Ishikawa (cell line): ENCODE measurements at regions not wholly inside any gene's neighbourhood (a gene's known extent, or its start where the extent isn't known, plus 50 kb on each side); places are given as distances from the start of the nearest gene placed in this dataset.

Experiments used
- CREB1 ChIP-seq: IDR thresholded peaks from 2 replicates; pipeline ENCODE4 v1.6.1; 2012; ENCODE audit warnings: low read depth
- EGR1 ChIP-seq: IDR thresholded peaks from 2 replicates; pipeline ENCODE4 v1.6.1; 2012
- RAD21 ChIP-seq: IDR thresholded peaks from 2 replicates; pipeline ENCODE4 v1.6.1; 2012; ENCODE audit warnings: low read depth
- REST ChIP-seq: IDR thresholded peaks from 2 replicates; pipeline ENCODE4 v1.6.1; 2012; ENCODE audit warnings: low read depth, mild to moderate bottlenecking
- TAF1 ChIP-seq: IDR thresholded peaks from 2 replicates; pipeline ENCODE4 v1.6.1; 2012; ENCODE audit warnings: low read depth, mild to moderate bottlenecking
- YY1 ChIP-seq: IDR thresholded peaks from 2 replicates; pipeline ENCODE4 v1.6.1; 2012; ENCODE audit warnings: low read depth
- ZBTB7A ChIP-seq: IDR thresholded peaks from 2 replicates; pipeline ENCODE4 v1.6.1; 2012; ENCODE audit warnings: low read depth
- TF ChIP-seq, protein P1 (sequence below): IDR thresholded peaks from 2 replicates; pipeline ENCODE4 v1.6.1; 2012
- TF ChIP-seq, protein P2 (sequence below): IDR thresholded peaks from 2 replicates; pipeline ENCODE4 v1.6.1; 2012

GRCh38 chr4:167424341-167425256 is 190.3 kb upstream of the SPOCK3 start:
- TF ChIP-seq REST (no peak), TAF1 (no peak), CREB1 (no peak), ZBTB7A (no peak), EGR1 (no peak), RAD21 (no peak), YY1 (no peak)
- TF ChIP-seq, protein P1, sequence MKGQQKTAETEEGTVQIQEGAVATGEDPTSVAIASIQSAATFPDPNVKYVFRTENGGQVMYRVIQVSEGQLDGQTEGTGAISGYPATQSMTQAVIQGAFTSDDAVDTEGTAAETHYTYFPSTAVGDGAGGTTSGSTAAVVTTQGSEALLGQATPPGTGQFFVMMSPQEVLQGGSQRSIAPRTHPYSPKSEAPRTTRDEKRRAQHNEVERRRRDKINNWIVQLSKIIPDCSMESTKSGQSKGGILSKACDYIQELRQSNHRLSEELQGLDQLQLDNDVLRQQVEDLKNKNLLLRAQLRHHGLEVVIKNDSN, result no peak
- TF ChIP-seq, protein P2, sequence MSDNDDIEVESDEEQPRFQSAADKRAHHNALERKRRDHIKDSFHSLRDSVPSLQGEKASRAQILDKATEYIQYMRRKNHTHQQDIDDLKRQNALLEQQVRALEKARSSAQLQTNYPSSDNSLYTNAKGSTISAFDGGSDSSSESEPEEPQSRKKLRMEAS, result no peak
